Loucy (cell line): ENCODE measurements at regions not wholly inside any gene's neighbourhood (a gene's known extent, or its start where the extent isn't known, plus 50 kb on each side); places are given as distances from the start of the nearest gene placed in this dataset.
"Not testable (repeated sequence)": the region's sequence is repeated elsewhere in the genome, so short reads cannot be mapped to it uniquely, and the experiment has no call there.

Experiments
- CTCF ChIP-seq: fragments of 200-600 bp; sonication (generic); conservative IDR thresholded peaks from 2 replicates; pipeline ENCODE4 v1.5.1; 2014; ENCODE audit warnings: mild to moderate bottlenecking, antibody characterized with exemption, low read length
- EZH2phosphoT487 ChIP-seq: fragments of 200-600 bp; IDR thresholded peaks from 2 replicates; pipeline ENCODE4 v1.6.1; 2018; ENCODE audit warnings: antibody characterized with exemption, mild to moderate bottlenecking, moderate library complexity, borderline replicate concordance

- TF ChIP-seq CTCF, EZH2phosphoT487: not testable (repeated sequence)
Measured at GRCh38 chr2:87649871-87650270, 98.0 kb upstream of the PLGLB2 start.
